Lower lobe of right lung (tissue), 2 donors: ENCODE measurements at regions not wholly inside any gene's neighbourhood (a gene's known extent, or its start where the extent isn't known, plus 50 kb on each side); places are given as distances from the start of the nearest gene placed in this dataset.

Experiments
- ATAC-seq, 2 donors: fragments of 200-7000 bp; cut with Tn5 transposase; one replicate each; pipeline ENCODE4 v1.9.1; 2020 to 2022; ENCODE audit warnings: mild to moderate bottlenecking in 2 of 2, moderate library complexity in 2 of 2
- DNase-seq: peaks from one replicate; pipeline ENCODE4 v3.0.0-alpha.2; 2020
- H3K27ac ChIP-seq: fragments of 200-600 bp; one replicate; pipeline ENCODE4 v1.8.0; 2022
- H3K27me3 ChIP-seq: fragments of 200-600 bp; one replicate; pipeline ENCODE4 v1.8.0; 2022; ENCODE audit warnings: low read depth
- H3K36me3 ChIP-seq: fragments of 200-600 bp; one replicate; pipeline ENCODE4 v1.8.0; 2022; ENCODE audit warnings: mild to moderate bottlenecking
- H3K4me1 ChIP-seq: fragments of 200-600 bp; one replicate; pipeline ENCODE4 v1.8.0; 2022
- H3K4me3 ChIP-seq: fragments of 200-600 bp; one replicate; pipeline ENCODE4 v1.8.0; 2022; ENCODE audit warnings: mild to moderate bottlenecking
- H3K9me3 ChIP-seq: fragments of 200-600 bp; one replicate; pipeline ENCODE4 v1.8.0; 2022
- intact Hi-C: fragments of 100-400 bp; cut with DNase I; formaldehyde crosslinking; loops from one replicate; pipeline ENCODE4 v1.11.0; 2022
- TF ChIP-seq, protein P1 (sequence below): fragments of 200-600 bp; IDR thresholded peaks from one replicate; pipeline ENCODE4 v1.8.0; 2022; ENCODE audit warnings: antibody characterized with exemption, mild to moderate bottlenecking
- donor health status: DM: no; HTN: yes; CAD: no; lungs with severe emphysema.

DNA sequence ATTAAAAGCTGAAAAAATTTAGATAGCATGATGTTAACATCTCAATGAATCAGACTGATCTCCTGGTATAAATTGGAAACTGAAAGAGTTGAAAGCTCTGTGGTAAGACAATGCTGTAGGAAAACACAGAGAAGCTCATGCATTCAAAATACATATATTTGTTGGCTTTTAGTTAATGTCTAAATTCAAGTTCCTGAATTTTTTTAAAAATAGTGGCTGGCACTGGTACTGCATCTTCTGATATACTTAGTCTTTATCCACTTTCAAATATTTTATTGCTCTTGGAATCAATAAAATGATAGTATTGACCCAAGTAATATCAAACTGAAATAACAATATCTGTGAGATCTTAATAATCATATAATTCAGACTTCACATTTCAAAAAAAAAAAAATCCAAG, 151.4 kb upstream of the FIGN start:
- DNase-seq (no peak), ATAC-seq (no peak)
- intact Hi-C loops = no loop called here
- Histone ChIP-seq H3K4me1 (no peaks in the 10 kb centered on the region), H3K27me3 (no peaks in the 10 kb centered on the region), H3K27ac (no peak overlapping the region), H3K9me3 (no peaks in the 10 kb centered on the region), H3K4me3 (no peak overlapping the region), H3K36me3 (no peaks in the 10 kb centered on the region)
- TF ChIP-seq, protein P1, sequence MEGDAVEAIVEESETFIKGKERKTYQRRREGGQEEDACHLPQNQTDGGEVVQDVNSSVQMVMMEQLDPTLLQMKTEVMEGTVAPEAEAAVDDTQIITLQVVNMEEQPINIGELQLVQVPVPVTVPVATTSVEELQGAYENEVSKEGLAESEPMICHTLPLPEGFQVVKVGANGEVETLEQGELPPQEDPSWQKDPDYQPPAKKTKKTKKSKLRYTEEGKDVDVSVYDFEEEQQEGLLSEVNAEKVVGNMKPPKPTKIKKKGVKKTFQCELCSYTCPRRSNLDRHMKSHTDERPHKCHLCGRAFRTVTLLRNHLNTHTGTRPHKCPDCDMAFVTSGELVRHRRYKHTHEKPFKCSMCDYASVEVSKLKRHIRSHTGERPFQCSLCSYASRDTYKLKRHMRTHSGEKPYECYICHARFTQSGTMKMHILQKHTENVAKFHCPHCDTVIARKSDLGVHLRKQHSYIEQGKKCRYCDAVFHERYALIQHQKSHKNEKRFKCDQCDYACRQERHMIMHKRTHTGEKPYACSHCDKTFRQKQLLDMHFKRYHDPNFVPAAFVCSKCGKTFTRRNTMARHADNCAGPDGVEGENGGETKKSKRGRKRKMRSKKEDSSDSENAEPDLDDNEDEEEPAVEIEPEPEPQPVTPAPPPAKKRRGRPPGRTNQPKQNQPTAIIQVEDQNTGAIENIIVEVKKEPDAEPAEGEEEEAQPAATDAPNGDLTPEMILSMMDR = no peak

DNA sequence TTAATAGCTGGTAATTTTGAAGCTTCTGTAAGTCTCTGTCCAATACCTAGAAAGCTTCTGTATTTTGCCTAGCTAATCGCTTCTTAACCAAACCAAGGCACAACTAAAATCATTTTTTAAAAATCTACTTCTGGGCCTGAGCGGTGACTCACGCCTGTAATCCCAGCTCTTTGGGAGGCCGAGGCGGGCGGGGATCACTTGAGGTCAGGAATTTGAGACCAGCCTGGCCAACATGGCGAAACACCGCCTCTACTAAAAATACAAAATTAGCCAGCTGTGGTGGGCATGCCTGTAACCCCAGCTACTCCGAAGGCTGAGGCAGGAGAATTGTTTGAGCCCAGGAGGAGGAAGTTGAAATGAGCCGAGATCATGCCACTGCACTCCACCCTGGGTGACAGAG, 148.6 kb upstream of the FIGN start:
- Histone ChIP-seq H3K36me3 (no peaks in the 10 kb centered on the region), H3K4me3 (no peak overlapping the region), H3K4me1 (no peaks in the 10 kb centered on the region), H3K9me3 (no peaks in the 10 kb centered on the region), H3K27ac (no peak overlapping the region), H3K27me3 (no peaks in the 10 kb centered on the region)
- TF ChIP-seq, protein P1 = no peak
- no peak for DNase-seq
- intact Hi-C loops = no loop called here
- ATAC-seq = no peak

DNA sequence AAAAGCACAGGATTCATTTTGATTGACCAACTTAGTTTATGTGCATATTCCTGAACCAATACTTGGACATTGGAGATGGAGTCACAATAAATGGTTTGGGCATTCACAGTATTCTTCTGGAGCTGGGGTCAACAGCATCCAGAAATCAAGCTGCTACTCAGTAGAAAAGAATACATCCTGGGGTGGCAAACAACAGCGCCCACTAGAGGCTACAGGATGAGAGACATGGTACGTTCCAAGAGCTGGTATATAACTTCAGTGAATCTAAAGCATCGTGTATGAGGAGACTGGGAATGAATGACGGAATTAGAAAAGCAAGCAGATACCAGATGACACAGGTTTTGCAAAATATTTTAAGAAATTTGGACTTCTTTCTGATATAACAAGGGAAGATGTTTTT, 142.9 kb upstream of the FIGN start:
- intact Hi-C loops = no loop called here

DNA sequence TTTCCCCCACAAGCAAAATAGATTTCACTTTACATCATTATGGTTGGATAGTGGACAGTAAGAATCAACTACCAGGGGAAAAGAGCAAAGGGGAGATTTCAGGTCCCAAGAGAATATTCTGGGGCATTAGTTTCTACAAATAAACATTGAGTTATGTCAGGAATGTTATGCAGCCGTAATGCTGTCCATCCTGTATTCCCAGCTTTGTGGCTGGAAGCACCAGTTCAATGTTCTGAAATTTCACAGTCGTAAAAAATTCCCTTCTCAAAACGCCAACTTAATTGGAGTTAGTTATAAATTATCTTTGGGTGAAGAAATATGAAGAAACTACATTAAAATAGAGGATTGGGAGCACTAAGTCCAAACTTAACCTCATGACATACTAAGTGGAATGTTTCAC, 141.5 kb upstream of the FIGN start:
- Histone ChIP-seq H3K36me3 (no peaks in the 10 kb centered on the region), H3K27me3 (no peaks in the 10 kb centered on the region), H3K4me1 (no peaks in the 10 kb centered on the region), H3K27ac (no peak overlapping the region), H3K4me3 (no peak overlapping the region), H3K9me3 (no peaks in the 10 kb centered on the region)
- ATAC-seq (no peak), DNase-seq (no peak)
- TF ChIP-seq, protein P1 = no peak
- intact Hi-C loops = no loop called here

More for the DNA sequence above, 142.9 kb upstream of the FIGN start:
- Histone ChIP-seq H3K4me3 (no peak overlapping the region), H3K36me3 (no peaks in the 10 kb centered on the region), H3K9me3 (no peaks in the 10 kb centered on the region), H3K4me1 (no peaks in the 10 kb centered on the region), H3K27ac (no peak overlapping the region), H3K27me3 (no peaks in the 10 kb centered on the region)
- DNase-seq = no peak
- TF ChIP-seq, protein P1 = peak; percentile 43
- peak; percentile 62 to 71 for ATAC-seq

DNA sequence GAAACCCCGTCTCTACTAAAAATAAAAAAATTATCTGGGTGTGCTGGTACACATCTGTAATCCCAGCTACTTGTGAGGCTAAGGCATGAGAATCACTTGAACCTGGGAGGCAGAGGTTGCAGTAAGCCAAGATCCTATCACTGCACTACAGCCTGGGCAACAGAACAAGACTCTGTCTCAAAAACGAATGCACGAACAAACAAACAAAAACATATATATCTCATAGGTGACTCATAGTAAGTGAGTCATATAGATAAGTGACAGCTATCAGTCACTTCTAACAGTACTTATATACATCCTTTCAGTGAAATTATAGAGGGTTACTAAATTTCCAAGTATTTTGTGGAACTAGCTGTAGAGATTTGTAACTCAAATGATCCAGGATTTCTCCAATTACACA, 127.3 kb upstream of the FIGN start:
- no peak for DNase-seq
- Histone ChIP-seq H3K36me3 (no peaks in the 10 kb centered on the region), H3K9me3 (no peaks in the 10 kb centered on the region), H3K27ac (no peak overlapping the region), H3K4me3 (no peak overlapping the region), H3K27me3 (no peaks in the 10 kb centered on the region), H3K4me1 (no peaks in the 10 kb centered on the region)
- intact Hi-C loops = no loop called here
- no peak for ATAC-seq
- TF ChIP-seq, protein P1 = no peak

DNA sequence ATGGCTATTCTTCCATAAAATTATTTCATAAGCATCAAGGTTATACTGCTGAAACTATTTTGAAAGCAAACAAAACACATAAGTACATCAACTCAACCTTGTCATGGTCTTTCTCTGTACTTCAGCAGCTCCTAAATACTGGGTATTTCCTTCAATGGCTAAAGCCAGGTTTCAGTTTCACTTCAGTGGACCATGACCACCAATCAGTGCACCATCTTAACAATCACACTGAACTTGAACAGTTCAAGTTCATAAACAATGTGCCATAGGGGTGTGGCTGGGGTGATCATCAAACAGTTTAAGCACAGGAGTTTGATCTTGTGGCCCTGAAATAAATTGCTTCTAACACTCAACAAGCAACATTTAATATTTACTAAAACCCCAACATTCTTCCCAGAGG, 124.1 kb upstream of the FIGN start:
- TF ChIP-seq, protein P1 = no peak
- no peak for DNase-seq
- no peak for ATAC-seq
- H3K36me3 ChIP-seq = no peaks in the 10 kb centered on the region
- no peaks in the 10 kb centered on the region for H3K27me3 ChIP-seq
- H3K4me3 ChIP-seq = no peak overlapping the region
- intact Hi-C loops = no loop called here
- no peak overlapping the region for H3K27ac ChIP-seq
- no peaks in the 10 kb centered on the region for H3K4me1 ChIP-seq
- no peaks in the 10 kb centered on the region for H3K9me3 ChIP-seq
